ENCODE measurements at regions not wholly inside any gene's neighbourhood (a gene's known extent, or its start where the extent isn't known, plus 50 kb on each side); places are given as distances from the start of the nearest gene placed in this dataset.

- H3K36me3 ChIP-seq (ENCODE audit: control insufficient read depth, insufficient read depth, low read length): no peaks in the 10 kb centered on the region
- Mint-ChIP-seq H3K9me3 (ENCODE audit: unreplicated experiment) (peaks cover 16% of the 10 kb centered on the region), H3K27ac (ENCODE audit: unreplicated experiment) (no peak overlapping the region), H3K4me3 (ENCODE audit: unreplicated experiment) (no peak overlapping the region), H3K4me1 (ENCODE audit: low read depth, unreplicated experiment) (no peaks in the 10 kb centered on the region), H3K27me3 (ENCODE audit: insufficient read depth, unreplicated experiment) (peaks cover 6% of the 10 kb centered on the region), H3K36me3 (ENCODE audit: insufficient read depth, unreplicated experiment) (no peaks in the 10 kb centered on the region)
- ChIA-PET CTCF (interaction anchor here (0.7 kb wide), 1 partner anchor 128 kb away, joined by 5 read pairs; no protein-coding TSS in a partner anchor), POLR2A (interaction anchor here (0.5 kb wide), 1 partner anchor 88 kb away, joined by 3 read pairs; no protein-coding TSS in a partner anchor)
- H3K4me3 ChIP-seq (ENCODE audit: low read depth, low read length): no peak overlapping the region
- no peaks in the 10 kb centered on the region for H3K4me1 ChIP-seq
- no peaks in the 10 kb centered on the region for H3K9me3 ChIP-seq
- no peaks in the 10 kb centered on the region for H3K27me3 ChIP-seq (replicated peaks; ENCODE audit: control insufficient read depth, insufficient read depth, low read length)
- BruUV-seq (replicated peaks): no TSS peak
- no peak for TF ChIP-seq CTCF (IDR thresholded peaks at IDR 0.05; ENCODE audit: insufficient read depth in 1 of 2, low read depth in 1 of 2, low read length in 1 of 2, severe bottlenecking in 1 of 2, unreplicated experiment in 1 of 2)
- peak in 1 of 2 experiments; percentile 32 for DNase-seq
- intact Hi-C loops (cut with micrococcal nuclease; ENCODE audit: unreplicated experiment): no loop called here
These were observed 59.2 kb upstream of the NKX1-1 start for GRCh38 chr4:1465173-1466033.

GRCh38 chr4:1464581-1465171, 58.4 kb upstream of the NKX1-1 start:
- POLR2A ChIA-PET: no interaction called here
- CTCF ChIA-PET: interaction anchor here (0.7 kb wide), 1 partner anchor 129 kb away, joined by 5 read pairs; no protein-coding TSS in a partner anchor
- no peak for TF ChIP-seq CTCF (IDR thresholded peaks at IDR 0.05; ENCODE audit: insufficient read depth in 1 of 2, low read depth in 1 of 2, low read length in 1 of 2, severe bottlenecking in 1 of 2, unreplicated experiment in 1 of 2)
- no peaks in the 10 kb centered on the region for H3K9me3 ChIP-seq
- intact Hi-C loops (cut with micrococcal nuclease; ENCODE audit: unreplicated experiment): no loop called here
- DNase-seq: peak in 1 of 2 experiments; percentile 36
- Mint-ChIP-seq H3K4me1 (ENCODE audit: low read depth, unreplicated experiment) (no peaks in the 10 kb centered on the region), H3K27me3 (ENCODE audit: insufficient read depth, unreplicated experiment) (peaks cover 8% of the 10 kb centered on the region), H3K36me3 (ENCODE audit: insufficient read depth, unreplicated experiment) (no peaks in the 10 kb centered on the region), H3K9me3 (ENCODE audit: unreplicated experiment) (peaks cover 16% of the 10 kb centered on the region), H3K4me3 (ENCODE audit: unreplicated experiment) (no peak overlapping the region), H3K27ac (ENCODE audit: unreplicated experiment) (no peak overlapping the region)
- no peaks in the 10 kb centered on the region for H3K4me1 ChIP-seq
- no peak overlapping the region for H3K4me3 ChIP-seq (ENCODE audit: low read depth, low read length)
- H3K27me3 ChIP-seq (replicated peaks; ENCODE audit: control insufficient read depth, insufficient read depth, low read length): no peaks in the 10 kb centered on the region
- no TSS peak for BruUV-seq (replicated peaks)
- H3K36me3 ChIP-seq (ENCODE audit: control insufficient read depth, insufficient read depth, low read length): no peaks in the 10 kb centered on the region

- H3K9me3 Mint-ChIP-seq (ENCODE audit: unreplicated experiment): peaks cover 16% of the 10 kb centered on the region
- BruUV-seq (replicated peaks): no TSS peak
- POLR2A ChIA-PET: no interaction called here
- no peak overlapping the region for H3K27ac Mint-ChIP-seq (ENCODE audit: unreplicated experiment)
- Histone ChIP-seq H3K27me3 (replicated peaks; ENCODE audit: control insufficient read depth, insufficient read depth, low read length) (no peaks in the 10 kb centered on the region), H3K9me3 (no peaks in the 10 kb centered on the region), H3K4me1 (no peaks in the 10 kb centered on the region), H3K36me3 (ENCODE audit: control insufficient read depth, insufficient read depth, low read length) (no peaks in the 10 kb centered on the region), H3K4me3 (ENCODE audit: low read depth, low read length) (no peak overlapping the region)
- DNase-seq: no peak
- no peak for TF ChIP-seq CTCF (IDR thresholded peaks at IDR 0.05; ENCODE audit: insufficient read depth in 1 of 2, low read depth in 1 of 2, low read length in 1 of 2, severe bottlenecking in 1 of 2, unreplicated experiment in 1 of 2)
- no peak overlapping the region for H3K4me3 Mint-ChIP-seq (ENCODE audit: unreplicated experiment)
- peaks cover 8% of the 10 kb centered on the region for H3K27me3 Mint-ChIP-seq (ENCODE audit: insufficient read depth, unreplicated experiment)
- intact Hi-C loops (cut with micrococcal nuclease; ENCODE audit: unreplicated experiment): no loop called here
- CTCF ChIA-PET: no interaction called here
- no peaks in the 10 kb centered on the region for H3K36me3 Mint-ChIP-seq (ENCODE audit: insufficient read depth, unreplicated experiment)
- H3K4me1 Mint-ChIP-seq (ENCODE audit: low read depth, unreplicated experiment): no peaks in the 10 kb centered on the region
These were observed 57.8 kb upstream of the NKX1-1 start for GRCh38 chr4:1463927-1464540.

All from Caco-2 (cell line).